HG02981 (cell line): ENCODE measurements at regions not wholly inside any gene's neighbourhood (a gene's known extent, or its start where the extent isn't known, plus 50 kb on each side); places are given as distances from the start of the nearest gene placed in this dataset.

ENCODE experiments used
- ATAC-seq: cut with Tn5 transposase; IDR thresholded peaks from one replicate; pipeline ENCODE4 v1.9.1; 2021; ENCODE audit warnings: mild to moderate bottlenecking, moderate library complexity; ENCODE audit not compliant: unreplicated experiment

GRCh38 chr9:129252937-129253802 lies 75.1 kb upstream of the IER5L start:
- ATAC-seq = no peak

DNA sequence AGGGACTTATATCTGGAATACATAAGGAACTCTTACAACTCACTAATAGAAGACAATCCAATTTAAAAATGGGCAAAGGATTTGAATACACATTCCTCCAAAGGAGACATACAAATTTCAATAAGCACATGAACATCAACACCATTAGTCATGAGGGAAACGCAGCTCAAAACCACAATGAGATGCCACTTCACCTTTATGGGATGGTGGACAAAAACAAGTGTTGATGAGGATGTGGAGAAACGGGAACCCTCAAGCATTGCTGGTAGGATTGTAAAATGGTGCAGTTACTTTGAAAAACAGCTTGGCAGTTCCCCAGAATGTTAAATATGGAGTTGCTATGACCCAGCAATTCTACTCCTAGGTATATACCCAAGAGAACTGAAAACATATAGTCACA lies 72.7 kb upstream of the IER5L start:
- ATAC-seq = no peak

DNA sequence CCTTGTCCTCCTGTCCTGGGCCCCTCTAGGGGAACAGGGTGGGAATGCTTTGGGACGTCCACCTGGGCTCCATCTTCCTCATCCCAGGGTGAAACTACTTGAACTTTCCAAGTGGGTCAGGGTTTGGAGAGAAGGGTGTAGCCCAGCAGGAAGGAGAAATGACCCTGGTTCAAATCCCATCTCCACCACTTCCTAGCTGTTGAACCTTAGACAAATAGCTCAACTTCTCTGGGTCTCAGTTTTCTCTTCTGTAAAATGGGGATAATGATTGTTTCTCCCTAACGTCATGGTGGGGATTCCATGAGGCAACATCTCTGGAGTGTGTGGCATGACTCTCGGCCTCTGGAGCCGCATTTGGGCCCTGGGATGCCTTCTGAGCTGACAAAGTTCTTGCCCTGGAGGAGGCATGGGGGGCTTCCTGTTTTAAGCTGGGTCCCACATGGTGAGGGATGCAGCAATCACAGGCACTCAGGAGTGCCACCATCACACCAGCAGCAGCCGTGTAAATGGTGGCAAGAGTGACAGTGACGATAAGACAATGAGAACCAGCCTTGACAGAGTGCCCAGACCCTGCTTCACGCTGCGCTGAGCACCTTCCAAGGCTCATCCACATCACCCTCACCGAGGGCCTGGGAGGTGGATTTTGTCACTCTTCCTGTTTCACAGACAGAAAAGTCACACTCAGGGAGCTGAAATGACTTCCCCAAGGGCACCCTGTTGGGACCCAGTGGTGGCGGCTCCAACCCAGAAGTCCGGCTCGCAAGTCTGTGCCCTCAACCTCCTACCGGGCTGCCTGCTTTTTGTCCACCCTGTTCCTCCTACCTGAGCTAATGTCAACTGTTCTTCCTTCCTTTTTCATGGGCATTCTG lies 69.5 kb upstream of the IER5L start:
- ATAC-seq = no peak

- ATAC-seq = no peak
These were observed 67.2 kb upstream of the IER5L start for GRCh38 chr9:129245276-129245675.

GRCh38 chr9:129242971-129243561 lies 65.0 kb upstream of the IER5L start:
- no peak for ATAC-seq

GRCh38 chr9:129242191-129242941 lies 64.3 kb upstream of the IER5L start:
- ATAC-seq = no peak

GRCh38 chr9:129241725-129242124 lies 63.7 kb upstream of the IER5L start:
- no peak for ATAC-seq

DNA sequence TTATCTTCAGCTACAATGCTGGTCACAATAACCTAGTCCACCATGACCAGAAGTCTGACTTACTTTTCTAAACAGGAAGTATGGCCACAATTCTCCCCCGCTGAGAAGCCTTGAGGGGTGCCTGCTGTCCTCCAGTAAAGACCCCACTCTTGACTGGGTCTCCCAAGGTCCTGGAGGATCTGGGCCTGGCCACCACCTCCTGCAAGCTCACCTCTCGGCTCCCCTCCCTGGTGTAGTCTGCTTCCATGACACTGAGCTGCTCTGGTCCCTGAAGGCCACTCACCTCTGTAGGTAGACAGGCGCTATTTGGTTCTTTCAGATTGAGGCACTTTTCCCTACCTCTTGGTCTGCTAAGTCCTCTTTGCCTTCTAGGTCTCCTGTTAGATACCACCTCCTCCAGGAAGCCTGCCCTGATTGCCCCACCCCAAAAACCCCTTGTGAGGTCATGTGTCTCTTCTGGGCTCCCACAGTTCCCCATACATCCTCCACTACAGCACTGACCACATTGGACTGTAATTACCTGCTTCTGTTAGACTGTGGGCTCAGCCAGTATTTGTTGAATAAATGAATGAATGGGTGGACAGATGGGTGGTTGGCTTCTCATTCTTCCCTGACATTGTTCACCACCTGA lies 62.6 kb upstream of the IER5L start:
- no peak for ATAC-seq

DNA sequence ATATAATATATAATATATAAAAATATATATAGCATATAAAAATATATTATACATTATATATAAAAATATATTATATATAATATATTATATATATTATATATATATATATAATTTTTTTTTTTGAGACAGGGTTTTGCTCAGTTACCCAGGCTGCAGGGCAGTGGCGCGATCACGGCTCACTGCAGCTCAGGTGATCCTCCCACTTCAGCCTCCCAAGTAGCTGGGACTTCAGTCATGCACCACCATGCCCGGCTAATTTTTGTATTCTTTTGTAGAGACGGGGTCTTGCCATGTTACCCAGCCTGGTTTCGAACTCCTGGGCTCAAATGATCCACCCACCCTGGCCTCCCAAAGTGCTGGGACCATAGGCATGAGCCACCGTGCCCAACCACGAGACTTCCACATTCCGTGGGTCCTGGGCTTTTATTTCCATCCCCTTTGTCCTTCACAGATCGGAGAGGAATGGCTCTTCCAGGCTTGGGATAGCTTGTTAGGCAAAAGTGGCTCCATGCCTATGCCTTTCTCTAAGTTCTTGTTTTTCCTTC lies 62.0 kb upstream of the IER5L start:
- no peak for ATAC-seq

GRCh38 chr9:129237803-129238202 lies 59.7 kb upstream of the IER5L start:
- no peak for ATAC-seq

GRCh38 chr9:129237164-129237611 lies 59.1 kb upstream of the IER5L start:
- no peak for ATAC-seq

GRCh38 chr9:129236441-129237145 lies 58.5 kb upstream of the IER5L start:
- ATAC-seq = no peak

GRCh38 chr9:129235931-129236331 lies 57.9 kb upstream of the IER5L start:
- ATAC-seq = no peak

GRCh38 chr9:129235041-129235930 lies 57.2 kb upstream of the IER5L start:
- ATAC-seq = no peak

- ATAC-seq = no peak
These were observed 56.4 kb upstream of the IER5L start for GRCh38 chr9:129234491-129234890.

- no peak for ATAC-seq
These were observed 55.0 kb upstream of the IER5L start for GRCh38 chr9:129232839-129233591.

DNA sequence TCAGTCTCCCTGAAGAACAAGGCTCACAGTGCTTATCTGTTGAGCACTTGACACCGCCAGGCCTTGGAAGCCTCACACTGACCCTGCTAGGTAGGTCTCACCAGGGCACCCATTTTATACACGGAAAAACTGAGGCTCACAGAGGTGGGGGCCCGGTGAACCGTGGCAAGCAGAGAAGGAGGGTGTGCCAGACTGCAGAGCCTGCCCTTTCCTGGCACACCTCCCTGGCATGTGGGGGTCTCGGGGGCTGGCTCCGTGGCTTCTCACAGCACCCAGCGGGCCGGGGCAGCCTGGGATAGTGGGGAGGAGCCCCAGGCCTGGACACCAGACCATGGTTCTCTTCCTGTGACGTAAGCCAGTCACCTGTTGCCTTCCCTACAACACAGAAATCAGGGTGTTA lies 53.7 kb upstream of the IER5L start:
- no peak for ATAC-seq
